Activated CD8-positive, alpha-beta memory T cell treated with anti-CD3 and anti-CD28 coated beads for 36 hours (primary cell): ENCODE measurements at regions not wholly inside any gene's neighbourhood (a gene's known extent, or its start where the extent isn't known, plus 50 kb on each side); places are given as distances from the start of the nearest gene placed in this dataset.
"Not testable (repeated sequence)": the region's sequence is repeated elsewhere in the genome, so short reads cannot be mapped to it uniquely, and the experiment has no call there.

Source experiments
- CTCF ChIA-PET: fragments of 350-600 bp; sonication (Branson Sonifier 250); formaldehyde crosslinking; loops from one replicate; lab custom pipeline; 2021; ENCODE audit warnings: antibody characterized with exemption; lab: Charles Lee
- POLR2A ChIA-PET: fragments of 350-600 bp; sonication (Branson Sonifier 250); formaldehyde crosslinking; loops from one replicate; lab custom pipeline; 2021; ENCODE audit warnings: antibody characterized with exemption; lab: Charles Lee

DNA sequence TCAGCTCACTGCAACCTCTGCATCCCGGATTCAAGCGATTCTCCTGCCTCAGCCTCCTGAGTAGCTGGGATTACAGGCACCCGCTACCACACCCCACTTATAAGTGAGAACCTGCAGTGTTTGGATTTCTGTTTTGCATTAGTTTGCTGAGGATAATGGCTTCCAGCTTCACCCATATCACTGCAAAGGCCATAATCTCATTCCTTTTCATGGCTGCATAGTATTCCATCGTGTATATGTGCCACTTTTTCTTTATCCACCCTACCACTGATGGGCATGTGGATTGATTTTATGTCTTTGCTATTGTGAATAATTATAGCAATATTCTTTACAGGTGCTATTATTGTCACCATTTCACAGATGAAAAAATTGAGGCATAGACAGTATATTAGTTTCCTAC is 301.0 kb upstream of the MAF start:
- ChIA-PET CTCF (no interaction called here), POLR2A (no interaction called here)

DNA sequence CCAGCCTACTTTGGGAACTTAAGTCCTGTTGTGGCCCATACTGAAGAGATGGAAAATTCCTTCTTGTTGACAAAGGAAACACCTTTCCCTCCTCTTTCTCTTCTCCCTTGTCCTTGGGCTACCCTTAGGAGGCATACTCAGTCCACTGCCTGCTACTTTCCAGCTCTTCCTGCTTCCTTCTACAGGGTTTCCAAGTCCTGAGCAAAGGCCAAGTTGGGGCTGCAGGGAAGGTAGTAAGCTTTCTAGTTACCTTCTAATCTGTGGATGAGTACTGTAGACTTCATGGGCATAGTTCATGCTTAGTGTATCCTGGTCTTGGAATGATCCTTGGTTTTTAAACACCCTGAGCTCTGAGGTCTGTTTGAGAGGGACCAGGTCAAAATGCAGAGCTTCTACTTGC is 299.2 kb upstream of the MAF start:
- ChIA-PET POLR2A (no interaction called here), CTCF (interaction anchor here (1.5 kb wide), 1 partner anchor 11 kb away, joined by 5 read pairs; no protein-coding TSS in a partner anchor)

DNA sequence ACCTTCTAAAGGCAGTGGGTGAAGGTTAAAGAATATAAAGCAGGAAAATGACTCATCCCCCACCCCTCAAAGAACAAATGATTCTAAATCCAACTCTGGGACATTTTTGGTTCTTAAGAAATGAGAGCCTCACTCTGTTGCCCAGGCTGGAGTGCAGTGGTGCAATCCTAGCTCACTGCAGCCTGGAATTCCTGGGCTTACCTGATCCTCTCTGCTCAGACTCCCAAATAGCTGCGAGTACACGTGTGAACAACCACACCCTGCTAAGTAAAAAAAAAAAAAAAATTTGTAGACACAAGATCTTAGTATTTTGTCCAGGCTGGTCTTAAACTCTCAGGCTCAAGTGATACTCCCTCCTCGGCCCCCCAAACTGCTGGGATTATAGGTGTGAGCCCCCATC is 298.8 kb upstream of the MAF start:
- POLR2A ChIA-PET: no interaction called here
- CTCF ChIA-PET: no interaction called here

DNA sequence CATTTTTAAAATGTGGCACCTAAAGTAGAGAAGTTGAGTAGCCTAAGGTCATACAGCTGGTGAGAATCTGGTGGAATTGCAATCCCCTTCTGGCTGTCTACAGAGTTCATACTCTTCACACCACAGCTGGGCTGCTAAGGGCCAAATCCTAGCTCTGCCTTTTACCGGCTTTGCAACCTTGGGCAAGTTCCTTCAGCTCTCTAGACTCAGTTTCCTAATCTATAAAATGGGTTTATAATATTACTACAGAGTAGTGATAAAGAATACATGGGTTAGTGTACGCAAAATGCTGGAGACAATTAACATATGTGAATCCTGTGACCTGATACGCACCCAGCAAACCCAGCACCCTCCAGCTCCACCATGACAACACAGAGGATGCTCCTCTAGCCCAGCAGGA is 298.2 kb upstream of the MAF start:
- CTCF ChIA-PET: no interaction called here

DNA sequence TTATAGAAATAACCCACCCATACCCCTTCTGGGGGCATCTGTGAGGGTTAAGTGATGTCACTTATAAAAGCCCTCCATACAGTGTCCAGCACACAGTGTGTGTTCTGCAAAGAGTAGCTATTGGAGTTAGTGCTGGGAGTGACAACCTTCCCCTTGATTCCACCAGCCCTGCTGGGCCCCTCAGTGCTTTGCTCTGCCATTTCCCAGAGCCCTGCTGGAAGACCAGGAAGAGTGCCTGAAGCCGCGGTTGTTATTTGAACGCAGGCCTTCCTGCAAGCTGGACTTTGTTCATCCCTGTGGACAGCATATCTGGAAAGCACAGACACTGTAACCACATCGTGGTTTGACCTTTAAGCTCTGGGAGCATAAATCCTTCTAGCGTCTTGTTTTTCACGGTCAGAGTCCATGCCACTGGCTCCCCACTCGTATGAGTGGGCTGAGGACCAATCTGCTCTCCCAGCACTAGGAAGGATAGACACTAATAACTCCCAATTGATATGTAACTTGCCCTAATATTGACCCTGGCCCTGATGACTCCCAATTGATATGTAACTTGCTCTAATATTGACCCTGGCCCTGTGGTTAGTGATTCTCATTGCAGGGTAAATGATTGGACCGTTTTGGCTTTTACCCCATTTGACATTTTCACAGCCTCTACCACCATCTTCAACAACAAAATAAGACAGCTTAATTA is 297.1 kb upstream of the MAF start:
- ChIA-PET CTCF (no interaction called here), POLR2A (no interaction called here)

More for the DNA sequence above, 298.2 kb upstream of the MAF start:
- POLR2A ChIA-PET: no interaction called here

DNA sequence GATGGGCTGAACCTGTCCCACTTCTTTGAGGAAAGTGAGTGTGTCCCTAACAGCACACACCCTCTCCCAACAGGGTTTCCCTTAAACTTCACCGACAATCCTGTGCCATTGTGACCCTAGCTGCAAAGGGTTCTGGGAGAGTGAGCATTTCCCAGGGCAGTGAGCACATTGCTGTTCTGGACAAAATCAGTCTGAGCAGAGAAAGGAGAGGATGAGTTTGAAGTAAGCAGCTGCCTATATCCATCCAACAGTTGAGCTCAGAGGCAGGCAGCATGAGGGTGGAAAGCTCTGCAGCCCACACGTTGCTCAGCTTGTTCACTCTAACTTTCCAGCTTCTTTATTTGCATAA is 296.5 kb upstream of the MAF start:
- CTCF ChIA-PET: no interaction called here
- POLR2A ChIA-PET: no interaction called here

DNA sequence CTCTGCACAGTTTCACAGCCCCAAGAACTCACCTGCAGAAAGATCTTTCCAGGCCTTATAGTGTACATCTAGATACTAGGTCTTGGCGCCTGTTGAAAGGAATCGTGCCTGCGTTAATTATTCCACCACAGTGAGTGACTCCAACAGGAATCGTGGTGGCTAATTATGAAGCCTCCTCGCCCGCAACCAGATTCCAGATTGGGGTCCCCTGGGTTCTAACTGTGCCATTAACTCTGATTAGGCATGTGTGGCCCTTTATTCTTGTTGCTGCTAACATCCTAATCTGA is 295.3 kb upstream of the MAF start:
- ChIA-PET POLR2A (no interaction called here), CTCF (no interaction called here)

DNA sequence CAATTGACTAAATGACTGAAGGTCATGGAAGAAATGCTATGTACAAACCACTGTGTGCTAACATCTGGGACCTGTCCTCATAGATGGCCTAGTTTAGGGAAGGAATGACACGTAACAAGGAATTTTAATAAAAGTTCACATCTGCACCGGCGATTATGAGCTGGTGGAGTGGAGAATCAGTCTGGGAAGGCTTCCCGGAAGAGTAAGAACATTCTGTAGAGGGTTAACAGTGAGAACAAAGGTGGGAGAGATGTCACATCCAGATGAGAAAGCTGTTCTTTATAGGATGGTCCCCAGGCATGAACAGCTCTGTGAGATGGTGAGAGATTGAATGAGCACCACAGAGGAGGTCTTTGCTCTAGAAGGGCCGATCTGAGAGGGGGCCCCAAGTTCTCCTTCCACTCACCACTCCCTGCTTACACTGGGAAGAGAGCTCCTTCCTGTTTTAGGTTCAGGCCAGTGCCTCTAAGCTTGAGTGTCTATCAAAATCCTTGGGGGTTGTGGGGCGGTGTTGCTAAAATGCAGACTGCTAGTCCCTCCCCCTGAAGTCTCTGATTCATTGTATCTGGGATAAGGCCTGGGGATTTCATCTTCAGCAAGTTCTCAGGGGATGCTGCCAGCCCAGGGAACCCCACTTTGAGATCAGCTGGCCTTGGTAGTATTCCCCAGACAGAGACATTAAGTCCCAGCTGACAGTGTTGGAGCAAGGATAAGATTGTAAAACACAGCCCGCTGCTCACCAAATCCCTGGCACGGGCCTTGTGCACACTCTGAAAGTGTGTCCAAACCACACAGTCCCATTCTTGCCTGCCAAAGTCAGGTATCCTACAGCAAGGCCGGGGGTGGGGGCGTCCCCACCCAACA is 294.7 kb upstream of the MAF start:
- CTCF ChIA-PET: interaction anchor here (0.6 kb wide), 1 partner anchor 111 kb away, joined by 3 read pairs; no protein-coding TSS in a partner anchor
- POLR2A ChIA-PET: no interaction called here

DNA sequence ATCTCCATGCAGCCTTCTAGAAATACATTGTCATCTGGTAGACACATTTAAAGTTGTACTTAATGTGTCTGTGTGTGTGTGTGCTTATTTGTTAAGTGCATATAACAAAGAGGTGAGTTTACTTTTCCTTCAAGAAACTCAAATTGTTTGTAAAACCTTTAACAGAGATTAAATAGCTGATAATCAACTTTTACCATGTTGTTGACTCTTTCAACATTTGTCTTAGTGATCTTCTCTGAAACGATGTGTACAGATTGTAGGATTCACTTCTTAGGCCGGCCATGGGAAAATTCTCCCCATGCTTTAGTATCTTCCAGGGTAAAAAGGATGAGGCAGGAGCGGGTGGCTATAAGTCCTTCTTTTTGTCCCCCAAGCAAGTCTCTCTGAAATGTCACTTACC is 292.9 kb upstream of the MAF start:
- POLR2A ChIA-PET: no interaction called here
- CTCF ChIA-PET: no interaction called here

DNA sequence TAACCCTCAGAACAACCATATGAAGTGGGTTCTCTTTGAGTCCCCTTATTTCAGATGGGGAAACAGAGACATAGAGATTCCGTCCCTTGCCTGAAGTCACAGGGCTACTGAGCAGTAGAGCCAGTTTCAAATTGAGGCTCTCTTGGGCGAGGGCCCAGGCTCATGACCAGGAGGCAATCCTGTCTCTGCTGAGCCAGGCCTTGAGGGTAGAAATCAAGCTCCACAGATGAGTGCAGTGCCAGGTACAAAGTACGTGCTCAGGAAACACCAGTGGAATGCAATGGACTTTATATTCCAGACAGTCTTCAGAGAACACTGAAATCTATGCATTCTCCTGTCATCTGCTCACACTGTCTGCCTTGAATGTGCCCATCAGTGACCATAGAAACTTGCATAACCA is 291.7 kb upstream of the MAF start:
- POLR2A ChIA-PET: no interaction called here
- CTCF ChIA-PET: no interaction called here

DNA sequence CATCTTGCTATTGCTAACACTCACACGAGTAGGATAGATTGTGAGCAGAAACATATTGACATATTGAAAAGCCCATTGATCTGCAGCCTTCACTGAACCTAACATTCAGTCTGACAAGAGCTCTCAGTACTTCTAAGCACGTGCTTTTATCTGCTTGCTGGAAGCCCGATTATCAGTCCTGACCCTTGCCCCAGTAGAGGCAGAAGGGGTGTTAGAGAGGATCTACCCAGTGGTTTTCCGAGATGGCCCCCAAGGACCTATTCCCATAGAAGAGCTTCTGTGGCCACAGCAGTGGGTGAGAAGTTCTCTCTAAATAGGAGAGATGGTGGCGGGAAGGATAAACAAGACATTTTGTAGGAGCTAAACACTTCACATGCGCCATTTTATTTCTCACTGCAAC is 290.9 kb upstream of the MAF start:
- POLR2A ChIA-PET: no interaction called here
- CTCF ChIA-PET: no interaction called here

DNA sequence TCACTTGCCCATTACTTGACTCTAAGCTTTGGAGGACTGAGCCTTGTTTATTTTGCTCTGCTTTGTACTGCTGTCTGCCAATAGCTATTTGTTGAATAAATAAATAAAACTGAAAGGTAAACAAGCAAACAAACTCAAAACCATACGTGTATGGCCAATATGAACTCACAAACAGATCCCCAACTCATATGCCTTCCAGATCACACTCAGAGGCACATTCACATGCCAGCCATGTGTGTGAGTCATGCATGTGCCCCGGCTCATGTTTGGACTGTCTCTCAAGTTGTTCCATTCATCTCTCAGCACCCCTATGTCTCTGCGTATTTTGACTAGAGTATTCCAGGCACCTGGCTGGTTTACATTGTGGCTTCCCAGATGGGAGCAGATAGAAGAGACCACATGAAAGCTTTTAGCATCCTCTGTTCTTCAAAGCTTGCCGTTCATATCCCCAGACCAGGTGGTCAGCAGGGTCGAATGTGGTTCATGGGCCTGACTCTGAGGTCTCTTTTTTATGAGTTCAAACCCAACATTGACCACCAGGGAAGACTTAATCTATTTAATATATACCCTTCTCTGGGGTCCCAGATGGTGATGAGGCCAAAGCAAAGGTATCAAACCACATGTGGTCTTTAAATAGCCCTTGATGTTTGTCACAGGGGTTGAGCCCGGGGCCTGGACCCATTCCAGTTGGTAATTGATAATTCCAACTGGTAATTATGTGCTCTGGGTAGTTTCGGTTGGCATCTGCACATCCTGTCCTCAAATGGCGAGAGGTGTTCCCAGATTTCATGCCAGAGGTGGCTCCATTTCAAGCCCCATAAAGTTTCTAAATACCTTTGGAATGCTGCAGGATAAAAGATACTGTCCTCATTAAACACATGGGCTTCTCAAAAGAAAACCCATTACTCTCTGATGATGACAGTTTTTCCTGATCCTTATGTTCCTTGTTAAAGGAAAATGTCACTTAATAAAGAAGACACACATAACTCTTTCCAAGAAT is 287.3 kb upstream of the MAF start:
- POLR2A ChIA-PET: no interaction called here
- CTCF ChIA-PET: no interaction called here

DNA sequence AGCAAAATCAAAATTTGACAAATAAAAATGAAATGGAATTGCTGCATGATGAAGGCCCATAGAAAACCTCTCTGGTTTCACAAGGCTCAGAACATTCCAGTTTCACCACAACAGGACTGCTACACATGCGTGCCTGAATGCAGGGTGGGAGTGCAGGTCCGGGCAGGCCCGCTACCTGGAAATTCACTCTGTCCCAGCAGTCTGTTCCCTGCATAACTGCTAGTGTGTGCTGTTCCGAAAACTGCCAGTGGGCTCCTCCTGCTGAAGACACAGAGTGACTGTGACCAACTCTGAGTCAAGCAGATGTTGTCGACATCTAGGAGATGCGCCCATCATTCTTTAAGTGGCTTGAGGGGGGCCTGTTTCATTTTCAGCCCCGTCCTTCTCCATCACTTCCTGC is 284.8 kb upstream of the MAF start:
- POLR2A ChIA-PET: no interaction called here
- CTCF ChIA-PET: no interaction called here

DNA sequence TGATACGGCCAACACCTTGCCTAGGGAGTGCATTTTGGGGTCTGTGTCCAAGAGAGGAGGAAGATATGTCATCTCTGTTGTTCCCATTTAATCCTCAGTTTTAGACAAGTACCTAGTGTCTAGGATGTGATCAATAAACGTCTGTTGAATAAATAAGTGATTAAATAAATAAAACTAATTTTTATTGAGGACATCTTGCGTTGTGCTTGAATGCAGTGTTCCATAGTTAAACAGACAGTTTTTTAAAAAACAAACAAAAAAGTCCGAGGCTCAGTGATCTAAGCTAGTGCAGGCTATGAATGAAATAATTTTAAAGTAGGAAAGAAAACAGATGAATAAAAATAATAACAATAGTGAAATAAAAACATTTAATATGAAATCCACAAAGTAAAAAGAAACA is 283.0 kb upstream of the MAF start:
- ChIA-PET POLR2A (no interaction called here), CTCF (no interaction called here)

DNA sequence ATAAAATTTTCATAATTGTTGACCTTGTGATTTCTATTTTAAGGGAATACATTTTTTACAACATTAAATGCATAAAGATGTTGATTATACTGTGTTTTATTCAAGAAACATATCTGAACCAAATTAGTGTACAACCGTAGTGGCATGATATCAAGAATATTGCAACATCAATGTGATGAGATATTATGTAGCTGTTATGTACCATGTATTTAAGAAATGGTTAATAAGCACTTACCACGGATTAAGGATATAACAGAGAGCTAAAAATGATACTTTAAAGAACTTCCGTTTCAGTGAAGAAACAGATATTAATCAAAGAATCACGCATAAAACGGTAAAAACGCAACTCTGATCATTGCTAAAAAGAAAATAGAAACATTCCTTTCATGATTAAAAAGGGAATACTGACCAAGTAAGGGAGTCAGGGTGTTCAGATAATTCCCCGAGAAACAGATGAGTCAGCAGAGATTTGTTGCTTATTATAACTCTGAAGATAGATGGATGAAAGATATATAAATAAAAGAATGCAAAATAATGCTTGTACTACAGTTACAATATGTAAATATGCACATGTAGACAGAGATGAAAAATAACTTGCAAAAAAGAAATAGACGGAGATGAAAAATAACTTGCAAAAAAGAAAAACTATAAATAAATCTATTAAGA is 281.9 kb upstream of the MAF start:
- POLR2A ChIA-PET: no interaction called here
- CTCF ChIA-PET: no interaction called here

DNA sequence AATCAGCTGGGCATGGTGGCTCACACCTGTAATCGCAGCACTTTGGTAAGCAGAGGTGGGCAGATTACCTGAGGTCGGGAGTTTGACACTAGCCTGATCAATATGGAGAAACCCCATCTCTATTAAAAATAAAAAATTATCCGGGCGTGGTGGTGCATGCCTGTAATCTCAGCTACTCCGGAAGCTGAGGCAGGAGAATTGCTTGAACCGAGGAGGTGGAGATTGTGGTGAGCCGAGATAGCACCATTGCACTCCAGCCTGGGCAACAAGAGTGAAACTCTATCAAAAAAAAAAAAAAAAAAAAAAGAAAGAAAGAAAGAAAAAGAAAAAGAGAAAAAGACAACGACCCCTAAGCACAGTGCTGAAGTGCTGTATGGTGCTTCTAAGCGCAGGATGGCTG is 280.6 kb upstream of the MAF start:
- POLR2A ChIA-PET: not testable (repeated sequence)
- CTCF ChIA-PET: interaction anchor here (0.6 kb wide), 1 partner anchor 260 kb away, joined by 6 read pairs; no protein-coding TSS in a partner anchor

DNA sequence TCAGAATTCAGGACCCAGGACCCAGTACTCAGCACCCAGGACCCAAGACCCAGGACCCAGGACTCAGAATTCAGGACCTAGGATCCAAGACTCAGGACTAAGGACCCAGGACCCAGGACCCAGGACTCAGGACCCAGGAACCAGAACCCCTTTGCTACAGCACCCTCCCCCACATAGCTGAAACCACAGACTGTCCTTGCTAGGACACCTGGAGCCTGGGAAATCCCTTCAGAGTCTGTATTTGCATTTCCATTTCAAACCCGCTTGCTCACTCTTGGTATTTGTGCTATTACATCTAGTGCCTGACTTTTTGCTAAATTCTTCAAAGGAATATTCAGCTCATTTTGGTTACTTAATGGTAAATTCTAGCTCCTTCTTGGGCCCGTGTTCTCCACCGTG is 275.8 kb upstream of the MAF start:
- CTCF ChIA-PET: no interaction called here
- POLR2A ChIA-PET: no interaction called here

DNA sequence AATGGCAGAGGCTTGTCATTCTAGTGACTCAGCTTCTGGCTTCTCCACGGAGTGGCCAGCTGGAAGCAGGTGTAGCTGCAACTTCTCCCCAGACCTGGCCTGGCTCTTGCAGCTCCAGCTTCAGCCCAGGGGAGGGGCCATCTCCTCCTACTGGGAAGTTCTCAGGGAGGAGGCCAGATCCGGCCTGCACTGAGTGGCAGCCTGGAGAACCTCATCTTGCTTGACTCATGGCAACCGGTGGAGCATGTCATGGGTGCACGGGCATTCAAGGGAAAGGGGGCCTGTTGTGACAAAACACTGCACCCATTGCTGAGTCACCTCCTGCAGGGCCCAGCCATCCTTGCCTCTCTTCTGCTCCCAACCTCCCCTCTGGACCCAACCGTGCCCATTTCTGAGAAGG is 273.9 kb upstream of the MAF start:
- ChIA-PET CTCF (no interaction called here), POLR2A (no interaction called here)

DNA sequence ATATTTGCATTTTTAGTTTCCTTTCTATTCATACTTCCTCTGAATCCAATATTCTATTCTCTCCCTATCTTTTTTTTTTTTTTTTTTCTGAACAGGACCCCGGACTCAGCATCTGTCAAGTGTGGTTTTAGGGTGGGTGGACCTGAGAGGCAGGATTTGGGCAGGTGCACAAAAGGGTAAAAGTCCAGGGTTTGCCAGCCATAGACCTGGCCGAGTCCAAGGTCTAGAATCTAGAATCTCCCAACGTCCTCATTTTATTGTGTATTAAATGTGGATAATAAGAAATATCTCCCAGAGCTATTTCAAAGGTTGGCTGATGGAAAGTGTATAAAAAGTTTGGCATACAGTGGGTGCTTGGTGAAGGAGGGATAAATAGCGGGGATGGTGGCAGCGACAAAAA is 273.3 kb upstream of the MAF start:
- ChIA-PET POLR2A (no interaction called here), CTCF (no interaction called here)

DNA sequence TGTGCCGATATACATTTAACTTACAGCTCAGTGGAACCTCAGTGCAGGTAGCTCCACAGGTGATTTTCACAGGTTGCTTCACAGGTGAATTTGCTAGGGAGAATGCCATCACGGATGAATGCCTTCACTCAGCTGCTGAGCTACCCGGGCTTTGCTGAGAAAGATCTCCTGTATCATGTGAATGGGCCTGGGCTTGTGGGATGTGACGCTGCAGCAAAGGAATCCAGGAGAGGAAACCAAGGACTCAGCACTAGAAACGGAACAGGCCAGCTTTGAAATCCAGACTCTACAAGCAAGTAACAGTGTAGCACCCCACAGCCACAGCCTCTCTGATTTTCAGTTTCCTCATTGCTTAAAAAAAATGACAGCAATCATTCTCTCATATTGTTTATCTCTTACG is 271.4 kb upstream of the MAF start:
- POLR2A ChIA-PET: no interaction called here

More for the DNA sequence above, 271.4 kb upstream of the MAF start:
- CTCF ChIA-PET: no interaction called here
